Testis (tissue), 2 donors: ENCODE measurements at regions not wholly inside any gene's neighbourhood (a gene's known extent, or its start where the extent isn't known, plus 50 kb on each side); places are given as distances from the start of the nearest gene placed in this dataset.
"Not testable (repeated sequence)": the region's sequence is repeated elsewhere in the genome, so short reads cannot be mapped to it uniquely, and the experiment has no call there.

Source experiments
- CTCF ChIP-seq, 3 experiments: fragments of 450-650 bp in 2 of 3; fragments of 200-600 bp in 1 of 3; sonication (generic) in 1 of 3; IDR thresholded peaks; one replicate each; pipeline ENCODE4 v1.5.1; 2016 to 2019; ENCODE audit warnings: antibody characterized with exemption in 3 of 3, mild to moderate bottlenecking in 2 of 3, moderate library complexity in 1 of 3
- POLR2A ChIP-seq: fragments of 450-650 bp; IDR thresholded peaks from one replicate; pipeline ENCODE4 v1.6.1; 2017; ENCODE audit warnings: antibody characterized with exemption, mild to moderate bottlenecking, moderate library complexity

GRCh38 chr14:101689966-101690365 is 71.5 kb upstream of the PPP2R5C start:
- not testable (repeated sequence) for TF ChIP-seq CTCF (IDR thresholded peaks at IDR 0.05); POLR2A
